Astrocyte of the cerebellum (primary cell): ENCODE measurements at regions not wholly inside any gene's neighbourhood (a gene's known extent, or its start where the extent isn't known, plus 50 kb on each side); places are given as distances from the start of the nearest gene placed in this dataset.

Experiments used
- DNase-seq: peaks from one replicate; pipeline ENCODE4 v3.0.0-alpha.2; 2011; ENCODE audit warnings: low read depth
- H3K4me3 ChIP-seq: 2 replicates; pipeline ENCODE4 v1.5.1; 2011; ENCODE audit warnings: mild to moderate bottlenecking, low read depth, low read length, moderate library complexity
- CTCF ChIP-seq: IDR thresholded peaks from 2 replicates; pipeline ENCODE4 v1.5.1; 2012; ENCODE audit warnings: low read length, low read depth, moderate library complexity, mild to moderate bottlenecking; ENCODE audit errors: missing control alignments
- in situ Hi-C: cut with HindIII; loops from 2 replicates; pipeline ENCODE4 v1.10.0; 2017; ENCODE audit warnings: low sequenced_read_pairs

DNA sequence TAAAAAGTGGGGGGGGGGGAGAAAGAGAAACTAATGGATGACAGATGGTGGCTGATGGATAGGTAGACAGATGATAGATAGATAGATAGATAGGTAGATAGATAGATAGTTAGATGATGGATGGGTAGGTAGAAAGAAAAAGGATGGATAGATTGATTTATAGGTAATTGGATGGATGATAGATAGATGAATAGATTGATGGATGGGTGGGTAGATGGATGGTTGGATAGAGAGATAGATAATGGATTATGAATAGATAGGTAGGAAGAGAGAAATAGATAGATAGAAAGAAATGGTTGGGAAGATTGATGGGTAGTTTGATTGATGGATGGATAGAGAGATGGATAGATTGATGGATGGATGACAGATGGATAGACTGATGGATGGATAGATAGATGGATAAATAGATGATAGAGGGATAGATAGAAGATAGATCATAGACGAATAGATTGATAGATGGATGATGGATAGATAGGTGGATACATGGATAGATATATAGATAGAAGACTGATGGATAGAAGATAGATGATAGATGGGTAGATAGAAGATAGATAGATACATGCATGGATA, 337.1 kb downstream of the C16orf95 start:
- no peak for DNase-seq
- in situ Hi-C loops: no loop called here
- no peak overlapping the region for H3K4me3 ChIP-seq
- TF ChIP-seq CTCF: no peak

DNA sequence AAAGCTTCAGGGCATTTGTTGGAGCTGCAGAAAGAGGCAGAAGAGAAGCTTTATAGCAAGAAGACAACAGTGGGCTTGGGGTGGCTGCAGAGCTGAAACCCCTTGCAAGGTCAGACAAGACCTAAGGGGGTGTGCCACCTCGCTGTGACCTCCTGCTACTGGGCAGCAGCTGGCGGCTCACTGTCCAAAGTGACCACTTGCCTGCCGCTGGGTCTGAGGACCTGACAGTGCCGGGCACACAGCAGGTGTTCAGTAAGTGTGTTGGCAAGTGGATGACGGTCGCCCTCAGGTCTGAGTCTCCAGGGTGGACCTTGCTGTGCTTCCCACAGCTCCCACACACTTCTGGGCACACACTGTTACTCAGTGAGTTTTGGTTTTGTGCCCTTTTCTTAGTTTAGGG, 336.5 kb downstream of the C16orf95 start:
- TF ChIP-seq CTCF: no peak
- no peak overlapping the region for H3K4me3 ChIP-seq
- no peak for DNase-seq
- in situ Hi-C loops: no loop called here

DNA sequence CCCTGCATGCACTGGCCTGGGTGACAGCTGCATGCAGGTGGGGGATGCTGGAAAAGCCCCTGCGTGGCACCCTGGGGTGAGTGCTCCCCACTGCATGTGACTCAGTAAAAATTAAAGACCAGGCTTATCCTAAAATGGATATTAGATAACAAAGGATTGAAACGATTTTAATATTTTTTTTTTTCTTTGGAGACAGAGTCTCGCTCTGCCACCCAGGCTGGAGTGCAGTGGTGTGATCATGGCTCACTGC, 334.9 kb downstream of the C16orf95 start:
- in situ Hi-C loops: no loop called here
- TF ChIP-seq CTCF: no peak
- DNase-seq: no peak
- H3K4me3 ChIP-seq: no peak overlapping the region

DNA sequence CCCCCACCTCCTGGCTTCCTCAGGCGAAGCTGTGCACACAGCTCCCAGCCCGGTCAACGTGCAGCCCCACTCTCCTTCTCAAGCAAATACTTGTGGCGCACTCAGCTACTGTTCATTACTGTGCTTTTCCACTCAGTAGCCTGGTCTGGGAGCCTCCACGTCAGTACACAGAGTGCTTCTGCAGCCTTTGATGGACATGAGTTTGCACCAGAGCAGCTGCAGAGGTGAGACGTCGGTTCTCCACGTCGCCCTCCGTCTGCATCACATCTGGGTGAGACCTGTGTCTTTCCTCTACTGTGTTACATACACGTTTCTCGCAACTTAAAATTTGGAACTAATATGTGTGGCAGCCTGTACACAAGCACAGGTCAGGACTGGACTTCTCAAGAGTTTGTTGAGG, 334.3 kb downstream of the C16orf95 start:
- TF ChIP-seq CTCF: no peak
- DNase-seq: no peak
- in situ Hi-C loops: no loop called here
- no peak overlapping the region for H3K4me3 ChIP-seq

DNA sequence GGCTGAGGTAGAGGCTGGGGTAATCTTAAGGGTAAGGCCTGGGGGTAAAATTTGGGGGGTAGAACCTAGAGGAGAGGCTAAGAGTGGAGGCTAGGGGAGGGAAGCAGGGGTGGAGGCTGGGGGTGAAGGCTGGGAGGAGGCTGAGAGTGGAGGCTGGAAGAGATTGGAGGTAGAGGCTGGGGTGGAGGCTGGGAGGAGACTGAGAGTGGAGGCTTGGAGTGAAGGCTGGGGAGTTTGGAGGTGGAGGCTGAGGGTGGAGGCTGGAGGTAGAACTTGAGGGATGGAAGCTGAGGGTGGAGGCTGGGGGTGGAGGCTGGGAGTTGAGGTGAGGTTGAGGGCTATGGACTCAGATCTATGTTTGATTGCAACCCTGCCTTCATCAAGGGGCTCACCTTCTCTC, 333.6 kb downstream of the C16orf95 start:
- DNase-seq: no peak
- H3K4me3 ChIP-seq: no peak overlapping the region
- TF ChIP-seq CTCF: no peak
- in situ Hi-C loops: no loop called here

GRCh38 chr16:86984343-86984742, 332.8 kb downstream of the C16orf95 start:
- in situ Hi-C loops: no loop called here
- no peak for TF ChIP-seq CTCF
- no peak for DNase-seq
- no peak overlapping the region for H3K4me3 ChIP-seq

GRCh38 chr16:86984991-86985647, 332.1 kb downstream of the C16orf95 start:
- no peak overlapping the region for H3K4me3 ChIP-seq
- in situ Hi-C loops: no loop called here
- no peak for TF ChIP-seq CTCF
- no peak for DNase-seq
